ENCODE measurements at regions not wholly inside any gene's neighbourhood (a gene's known extent, or its start where the extent isn't known, plus 50 kb on each side); places are given as distances from the start of the nearest gene placed in this dataset.

GRCh38 chr19:29098091-29098490 is 114.9 kb downstream of the UQCRFS1 start:
- TF ChIP-seq RCOR1 (IDR thresholded peaks at IDR 0.05; ENCODE audit: low read depth, low read length) = no peak
- TF ChIP-seq HDAC2 (IDR thresholded peaks at IDR 0.05) = no peak
- no peak for TF ChIP-seq EHMT2 (IDR thresholded peaks at IDR 0.05; ENCODE audit: low read depth)
- no peak for TF ChIP-seq BHLHE40 (IDR thresholded peaks at IDR 0.05; ENCODE audit: low read depth, low read length)
- no peak for TF ChIP-seq MAFK (IDR thresholded peaks at IDR 0.05; ENCODE audit: partially characterized antibody)
- no peak for TF ChIP-seq HMGXB4 (CRISPR knock-in tag; IDR thresholded peaks at IDR 0.05; ENCODE audit: borderline replicate concordance)
- no peak for TF ChIP-seq KDM5A (IDR thresholded peaks at IDR 0.05)
- TF ChIP-seq POLR2A (IDR thresholded peaks at IDR 0.05; ENCODE audit: low read length) = no peak
- TF ChIP-seq ELK1 (IDR thresholded peaks at IDR 0.05; ENCODE audit: low read depth, low read length) = no peak
- no peak for TF ChIP-seq HEYL (CRISPR knock-in tag; IDR thresholded peaks at IDR 0.05)
- no peak for TF ChIP-seq POLR2AphosphoS2 (conservative IDR thresholded peaks at IDR 0.05; ENCODE audit: low read length)
- TF ChIP-seq CTCF (IDR thresholded peaks at IDR 0.05) = no peak
- no peak for TF ChIP-seq ZSCAN20 (CRISPR knock-in tag; IDR thresholded peaks at IDR 0.05)
- TF ChIP-seq HES2 (IDR thresholded peaks at IDR 0.05) = no peak
- no peak for TF ChIP-seq MAX (IDR thresholded peaks at IDR 0.05)
- no peak for TF ChIP-seq GATA3 (IDR thresholded peaks at IDR 0.05; ENCODE audit: borderline replicate concordance)
- no peak for TF ChIP-seq TP53 (CRISPR knock-in tag; IDR thresholded peaks at IDR 0.05)
- H3K4me3 ChIP-seq = no peak overlapping the region
- H3K27ac ChIP-seq = no peak overlapping the region
- ChIA-PET POLR2A (no interaction called here), CTCF (interaction anchor here (1.4 kb wide), 1 partner anchor 165 kb away, joined by 3 read pairs; no protein-coding TSS in a partner anchor)
- no peak for FAIRE-seq
- H3K9me3 ChIP-seq = peaks cover 28% of the 10 kb centered on the region; the same call in 2 of the 3 replicates
- H3K4me2 ChIP-seq = no peak overlapping the region
- 15% methylated on average over 8 of the region's 8 CpGs for WGBS (ENCODE audit: missing lambda C conversion rate)
- H3K4me1 ChIP-seq = no peaks in the 10 kb centered on the region
- no peak for DNase-seq (ENCODE audit: low read depth in 1 of 2, low spot score in 1 of 2)
- ATAC-seq = no peak

- Histone ChIP-seq H3K4me1 (no peaks in the 10 kb centered on the region), H3K4me3 (no peak overlapping the region), H3K4me2 (no peak overlapping the region), H3K27ac (no peak overlapping the region), H3K9me3 (peaks cover 26% of the 10 kb centered on the region; the same call in 2 of the 3 replicates)
- FAIRE-seq (no peak), DNase-seq (ENCODE audit: low read depth in 1 of 2, low spot score in 1 of 2) (no peak), ATAC-seq (no peak)
- POLR2A ChIA-PET = no interaction called here
- 28% methylated on average over 2 of the region's 2 CpGs for WGBS (ENCODE audit: missing lambda C conversion rate)
- TF ChIP-seq FOXS1 (CRISPR knock-in tag; IDR thresholded peaks at IDR 0.05) = no peak
- TF ChIP-seq NR3C1 (IDR thresholded peaks at IDR 0.05) = no peak
- TF ChIP-seq HOXB5 (CRISPR knock-in tag; IDR thresholded peaks at IDR 0.05) = no peak
- no peak for TF ChIP-seq FOSB (CRISPR knock-in tag; IDR thresholded peaks at IDR 0.05)
- TF ChIP-seq ZSCAN20 (CRISPR knock-in tag; IDR thresholded peaks at IDR 0.05) = no peak
- no peak for TF ChIP-seq BCL3 (IDR thresholded peaks at IDR 0.05)
- TF ChIP-seq SMC3 (IDR thresholded peaks at IDR 0.05) = no peak
- no peak for TF ChIP-seq RNF2 (IDR thresholded peaks at IDR 0.05; ENCODE audit: borderline replicate concordance, low read depth)
- TF ChIP-seq ZFP36 (IDR thresholded peaks at IDR 0.05; ENCODE audit: borderline replicate concordance, partially characterized antibody) = no peak
- no peak for TF ChIP-seq NPAS2 (CRISPR knock-in tag; IDR thresholded peaks at IDR 0.05; ENCODE audit: borderline replicate concordance)
- TF ChIP-seq GATA3 (IDR thresholded peaks at IDR 0.05; ENCODE audit: borderline replicate concordance) = no peak
- no peak for TF ChIP-seq USF2 (IDR thresholded peaks at IDR 0.05)
- TF ChIP-seq NFE2L2 (conservative IDR thresholded peaks at IDR 0.05; ENCODE audit: low read length) = no peak
- TF ChIP-seq HDAC2 (IDR thresholded peaks at IDR 0.05) = no peak
- TF ChIP-seq SREBF2 (IDR thresholded peaks at IDR 0.05) = no peak
- no peak for TF ChIP-seq RFX5 (IDR thresholded peaks at IDR 0.05)
- no peak for TF ChIP-seq PHF8 (IDR thresholded peaks at IDR 0.05; ENCODE audit: borderline replicate concordance, low read depth)
- CTCF ChIA-PET = no interaction called here
These were observed 116.1 kb downstream of the UQCRFS1 start for GRCh38 chr19:29096896-29097295.

Data from A549 (cell line).